ENCODE measurements at regions not wholly inside any gene's neighbourhood (a gene's known extent, or its start where the extent isn't known, plus 50 kb on each side); places are given as distances from the start of the nearest gene placed in this dataset.

GRCh38 chr4:3673176-3673575, 93.0 kb upstream of the ADRA2C start:
- Histone ChIP-seq H3K4me1 (no peaks in the 10 kb centered on the region), H3K4me3 (no peak overlapping the region), H3K36me3 (no peaks in the 10 kb centered on the region), H3K9me3 (no peaks in the 10 kb centered on the region), H3K27me3 (no peaks in the 10 kb centered on the region), H3K27ac (no peak overlapping the region)
- WGBS (ENCODE audit: insufficient coverage, low coverage, low lambda C conversion rate, missing lambda C conversion rate), result 17% methylated on average over 1 of the region's 4 CpGs
- intact Hi-C loops (cut with DNase I), result no loop called here
- peak in 1 of 3 donors; percentile 23 for DNase-seq
- TF ChIP-seq CTCF (IDR thresholded peaks at IDR 0.05) (no peak), POLR2A (IDR thresholded peaks at IDR 0.05) (no peak)
- no peak for ATAC-seq

GRCh38 chr4:3672465-3672831, 93.7 kb upstream of the ADRA2C start:
- H3K27ac ChIP-seq, result no peak overlapping the region
- no peak for TF ChIP-seq CTCF (IDR thresholded peaks at IDR 0.05)
- TF ChIP-seq POLR2A (IDR thresholded peaks at IDR 0.05), result no peak
- H3K4me1 ChIP-seq, result no peaks in the 10 kb centered on the region
- WGBS (ENCODE audit: insufficient coverage, low coverage, low lambda C conversion rate, missing lambda C conversion rate), result no CpG with 5 or more reads among the region's 3 CpGs
- H3K4me3 ChIP-seq, result no peak overlapping the region
- intact Hi-C loops (cut with DNase I), result no loop called here
- no peaks in the 10 kb centered on the region for H3K36me3 ChIP-seq
- DNase-seq (no peak), ATAC-seq (no peak)
- no peaks in the 10 kb centered on the region for H3K27me3 ChIP-seq
- no peaks in the 10 kb centered on the region for H3K9me3 ChIP-seq

GRCh38 chr4:3671571-3672464, 94.4 kb upstream of the ADRA2C start:
- DNase-seq (peak in 1 of 3 donors; percentile 24), ATAC-seq (no peak)
- intact Hi-C loops (cut with DNase I), result no loop called here
- Histone ChIP-seq H3K27me3 (no peaks in the 10 kb centered on the region), H3K4me1 (no peaks in the 10 kb centered on the region), H3K9me3 (no peaks in the 10 kb centered on the region), H3K4me3 (no peak overlapping the region), H3K36me3 (no peaks in the 10 kb centered on the region), H3K27ac (no peak overlapping the region)
- WGBS (ENCODE audit: insufficient coverage, low coverage, low lambda C conversion rate, missing lambda C conversion rate), result 65% methylated on average over 12 of the region's 12 CpGs
- no peak for TF ChIP-seq CTCF (IDR thresholded peaks at IDR 0.05)
- no peak for TF ChIP-seq POLR2A (IDR thresholded peaks at IDR 0.05)

- no peak overlapping the region for H3K27ac ChIP-seq
- 75% methylated on average over 4 of the region's 37 CpGs for WGBS (ENCODE audit: insufficient coverage, low coverage, low lambda C conversion rate, missing lambda C conversion rate)
- H3K4me3 ChIP-seq, result no peak overlapping the region
- H3K4me1 ChIP-seq, result no peaks in the 10 kb centered on the region
- no peaks in the 10 kb centered on the region for H3K27me3 ChIP-seq
- H3K36me3 ChIP-seq, result no peaks in the 10 kb centered on the region
- intact Hi-C loops (cut with DNase I), result no loop called here
- TF ChIP-seq POLR2A (IDR thresholded peaks at IDR 0.05) (no peak), CTCF (IDR thresholded peaks at IDR 0.05) (no peak)
- DNase-seq (peak in 1 of 3 donors; percentile 35), ATAC-seq (no peak)
- H3K9me3 ChIP-seq, result no peaks in the 10 kb centered on the region
Measured at GRCh38 chr4:3670521-3671519, 95.4 kb upstream of the ADRA2C start.
